Mesendoderm (in vitro differentiated cells): ENCODE measurements at regions not wholly inside any gene's neighbourhood (a gene's known extent, or its start where the extent isn't known, plus 50 kb on each side); places are given as distances from the start of the nearest gene placed in this dataset.

Experiments used
- DNase-seq: peaks from one replicate; pipeline ENCODE4 v3.0.0; 2013
- H2AK5ac ChIP-seq: 2 replicates; pipeline ENCODE4 v1.6.1; 2013; ENCODE audit warnings: low read length, inconsistent platforms
- H2BK120ac ChIP-seq: 2 replicates; pipeline ENCODE4 v1.6.1; 2013; ENCODE audit warnings: low read depth, mild to moderate bottlenecking, low read length, moderate library complexity, mixed read lengths
- H2BK15ac ChIP-seq: replicated peaks from 2 replicates; pipeline ENCODE4 v1.6.1; 2013; ENCODE audit warnings: low read depth, mild to moderate bottlenecking, moderate library complexity
- H2BK5ac ChIP-seq: 2 replicates; pipeline ENCODE4 v1.6.1; 2013; ENCODE audit warnings: low read length, inconsistent platforms
- H3K18ac ChIP-seq: 2 replicates; pipeline ENCODE4 v1.6.1; 2013; ENCODE audit warnings: mild to moderate bottlenecking, low read length, mixed read lengths
- H3K23ac ChIP-seq: one replicate; pipeline ENCODE4 v1.6.1; 2013; ENCODE audit warnings: low read length
- H3K27ac ChIP-seq: 2 replicates; pipeline ENCODE4 v1.5.1; 2013; ENCODE audit warnings: low read depth, mild to moderate bottlenecking, inconsistent platforms, low read length, moderate library complexity
- H3K27me3 ChIP-seq: 2 replicates; pipeline ENCODE4 v1.6.1; 2013; ENCODE audit warnings: low read length, control low read depth, mild to moderate bottlenecking, inconsistent platforms; ENCODE audit not compliant: insufficient read depth, poor library complexity
- H3K36me3 ChIP-seq: 2 replicates; pipeline ENCODE4 v1.6.1; 2013; ENCODE audit warnings: low read length, inconsistent platforms; ENCODE audit not compliant: control insufficient read depth, insufficient read depth
- H3K4ac ChIP-seq: one replicate; pipeline ENCODE4 v1.6.1; 2013; ENCODE audit warnings: low read depth, mild to moderate bottlenecking, low read length, moderate library complexity
- H3K4me1 ChIP-seq: 2 replicates; pipeline ENCODE4 v1.6.1; 2013; ENCODE audit warnings: low read depth, low read length, inconsistent platforms; ENCODE audit not compliant: control insufficient read depth
- H3K4me2 ChIP-seq: 2 replicates; pipeline ENCODE4 v1.6.1; 2013; ENCODE audit warnings: low read length
- H3K4me3 ChIP-seq: 2 replicates; pipeline ENCODE4 v1.5.1; 2013; ENCODE audit warnings: mild to moderate bottlenecking, low read length
- H3K56ac ChIP-seq: one replicate; pipeline ENCODE4 v1.6.1; 2013; ENCODE audit warnings: low read length
- H3K79me1 ChIP-seq: 2 replicates; pipeline ENCODE4 v1.6.1; 2013; ENCODE audit warnings: low read length, inconsistent platforms
- H3K79me2 ChIP-seq: 2 replicates; pipeline ENCODE4 v1.6.1; 2013; ENCODE audit warnings: mild to moderate bottlenecking, low read length; ENCODE audit not compliant: control insufficient read depth, insufficient read depth
- H3K9ac ChIP-seq: 2 replicates; pipeline ENCODE4 v1.6.1; 2013; ENCODE audit warnings: low read length, inconsistent platforms
- H4K5ac ChIP-seq: one replicate; pipeline ENCODE4 v1.6.1; 2013; ENCODE audit warnings: low read length
- H4K8ac ChIP-seq: one replicate; pipeline ENCODE4 v1.6.1; 2013; ENCODE audit warnings: low read depth, mild to moderate bottlenecking, control low read depth, low read length, moderate library complexity
- WGBS: extraction: QIAGEN DNeasy Blood & Tissue Kit; methylation state at CpG from one replicate; pipeline ENCODE4 v1.1.7; 2013; ENCODE audit warnings: low lambda C conversion rate, missing lambda C conversion rate; ENCODE audit not compliant: insufficient coverage; ENCODE audit errors: extremely low coverage; 5-methylcytosine and 5-hydroxymethylcytosine counted together

DNA sequence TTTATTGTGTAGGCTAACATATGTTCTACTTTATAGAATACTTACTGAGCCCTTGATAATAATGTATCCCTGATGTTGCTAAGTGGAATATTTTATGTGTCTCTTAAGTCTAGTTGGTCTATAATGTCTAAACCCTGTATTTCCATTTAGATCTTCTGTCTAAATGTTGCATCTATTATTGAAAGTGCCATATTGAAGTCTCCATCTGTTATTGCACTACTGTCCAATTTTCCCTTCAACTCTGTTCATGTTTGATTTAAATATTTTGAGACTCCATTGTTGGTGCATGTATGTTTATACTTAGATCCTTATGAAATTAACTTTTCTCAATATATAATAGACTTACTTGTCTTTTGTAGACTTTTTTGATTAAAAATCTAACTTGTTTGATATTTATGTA, 924.5 kb upstream of the KCND2 start:
- Histone ChIP-seq H3K4me2 (no peak overlapping the region), H3K9ac (no peak overlapping the region), H2BK15ac (no peak overlapping the region), H2AK5ac (no peak overlapping the region), H2BK5ac (no peak overlapping the region), H3K27ac (no peak overlapping the region), H3K4me1 (no peaks in the 10 kb centered on the region), H4K8ac (no peak overlapping the region), H3K4me3 (no peak overlapping the region), H3K18ac (no peak overlapping the region), H4K5ac (no peak overlapping the region), H2BK120ac (no peak overlapping the region), H3K27me3 (no peaks in the 10 kb centered on the region), H3K56ac (no peak overlapping the region), H3K79me1 (no peaks in the 10 kb centered on the region), H3K36me3 (no peaks in the 10 kb centered on the region), H3K23ac (no peak overlapping the region), H3K79me2 (no peaks in the 10 kb centered on the region), H3K4ac (no peak overlapping the region)
- no peak for DNase-seq

DNA sequence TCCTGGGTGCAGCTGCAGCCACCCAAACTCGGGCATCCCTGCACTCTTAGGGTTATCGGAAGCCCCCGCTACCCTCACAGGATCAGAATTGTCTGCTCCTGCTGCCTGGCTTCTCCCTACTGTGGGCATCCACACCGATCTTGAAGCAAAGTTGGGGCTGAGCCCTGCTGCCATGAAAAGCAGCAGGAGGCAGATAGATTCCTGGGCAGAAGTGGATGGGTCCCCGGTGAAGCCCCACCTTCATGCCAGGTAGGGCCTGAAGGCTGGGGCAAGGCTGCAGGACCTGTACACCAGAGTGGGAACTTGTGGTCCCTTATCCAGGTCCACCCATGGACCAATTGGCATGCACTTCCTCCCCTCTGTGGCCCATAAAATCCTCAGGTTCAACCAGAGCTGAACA, 922.6 kb upstream of the KCND2 start:
- no peak for DNase-seq
- no peak overlapping the region for H2BK120ac ChIP-seq
- H3K36me3 ChIP-seq: no peaks in the 10 kb centered on the region
- H3K27me3 ChIP-seq: no peaks in the 10 kb centered on the region
- no peaks in the 10 kb centered on the region for H3K4me1 ChIP-seq
- H3K18ac ChIP-seq: no peak overlapping the region
- H4K8ac ChIP-seq: no peak overlapping the region
- no peak overlapping the region for H3K4me2 ChIP-seq
- no peak overlapping the region for H3K56ac ChIP-seq
- H2BK15ac ChIP-seq: no peak overlapping the region
- no peak overlapping the region for H2AK5ac ChIP-seq
- no peak overlapping the region for H3K4ac ChIP-seq
- H3K79me1 ChIP-seq: no peaks in the 10 kb centered on the region
- no peak overlapping the region for H3K9ac ChIP-seq
- no CpG with 5 or more reads among the region's 5 CpGs for WGBS
- H3K27ac ChIP-seq: no peak overlapping the region
- H2BK5ac ChIP-seq: no peak overlapping the region
- no peak overlapping the region for H4K5ac ChIP-seq
- no peak overlapping the region for H3K23ac ChIP-seq
- H3K79me2 ChIP-seq: no peaks in the 10 kb centered on the region
- no peak overlapping the region for H3K4me3 ChIP-seq

DNA sequence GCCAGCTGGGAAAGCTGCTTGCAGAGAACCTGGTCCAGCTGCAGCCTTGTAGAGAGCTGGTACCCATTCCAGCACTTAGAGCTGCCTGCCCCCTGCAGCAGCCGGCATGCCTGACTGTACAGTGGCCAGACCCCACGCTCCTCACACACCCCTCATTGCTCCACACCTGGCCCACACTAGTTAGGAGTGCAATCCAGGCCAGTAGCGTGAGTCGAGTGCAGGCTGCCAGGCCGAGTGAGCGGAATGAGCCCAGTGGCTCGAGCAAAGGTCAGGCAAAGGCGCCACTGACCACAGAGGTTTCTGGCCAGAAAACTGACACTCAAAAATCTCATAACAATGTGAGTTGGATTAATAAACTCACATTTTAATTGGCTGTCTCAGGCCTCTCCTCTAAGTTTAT, 921.7 kb upstream of the KCND2 start:
- no peaks in the 10 kb centered on the region for H3K79me2 ChIP-seq
- no peak overlapping the region for H3K4me2 ChIP-seq
- H3K23ac ChIP-seq: no peak overlapping the region
- WGBS: no CpG with 5 or more reads among the region's 8 CpGs
- no peak overlapping the region for H3K4me3 ChIP-seq
- no peak overlapping the region for H3K56ac ChIP-seq
- H2BK5ac ChIP-seq: no peak overlapping the region
- H3K18ac ChIP-seq: no peak overlapping the region
- H3K4me1 ChIP-seq: no peaks in the 10 kb centered on the region
- H4K5ac ChIP-seq: no peak overlapping the region
- no peak overlapping the region for H4K8ac ChIP-seq
- no peaks in the 10 kb centered on the region for H3K36me3 ChIP-seq
- no peaks in the 10 kb centered on the region for H3K79me1 ChIP-seq
- no peak overlapping the region for H2BK15ac ChIP-seq
- no peaks in the 10 kb centered on the region for H3K27me3 ChIP-seq
- DNase-seq: no peak
- no peak overlapping the region for H2BK120ac ChIP-seq
- H2AK5ac ChIP-seq: no peak overlapping the region
- H3K4ac ChIP-seq: no peak overlapping the region
- H3K27ac ChIP-seq: no peak overlapping the region
- no peak overlapping the region for H3K9ac ChIP-seq

DNA sequence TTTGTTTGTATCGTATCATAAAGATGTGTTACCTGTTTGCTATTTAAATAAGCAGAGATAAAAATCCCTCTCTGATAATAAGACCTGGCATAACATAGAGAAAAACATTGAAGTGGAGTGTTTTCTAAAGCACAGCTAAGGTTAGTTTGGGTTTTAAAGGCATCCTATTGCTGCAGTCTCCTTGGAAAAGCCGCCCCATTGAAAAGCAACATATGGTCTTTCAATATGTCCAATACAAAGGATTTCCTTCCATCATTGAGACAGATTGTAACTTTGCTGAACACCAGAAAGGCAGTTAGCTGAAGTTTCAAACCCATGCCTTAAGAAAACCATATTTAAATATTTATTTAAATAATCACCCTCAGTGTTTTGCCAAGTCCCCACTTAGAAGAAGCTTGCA, 898.5 kb upstream of the KCND2 start:
- Histone ChIP-seq H4K8ac (no peak overlapping the region), H2BK5ac (no peak overlapping the region), H3K18ac (no peak overlapping the region), H3K23ac (no peak overlapping the region), H3K79me2 (no peaks in the 10 kb centered on the region), H3K36me3 (no peaks in the 10 kb centered on the region), H2AK5ac (no peak overlapping the region), H3K4me3 (no peak overlapping the region), H3K79me1 (no peaks in the 10 kb centered on the region), H4K5ac (no peak overlapping the region), H3K27ac (no peak overlapping the region), H2BK15ac (no peak overlapping the region), H3K4ac (no peak overlapping the region), H2BK120ac (no peak overlapping the region), H3K9ac (no peak overlapping the region), H3K4me2 (no peak overlapping the region), H3K27me3 (no peaks in the 10 kb centered on the region), H3K4me1 (no peaks in the 10 kb centered on the region), H3K56ac (no peak overlapping the region)
- DNase-seq: no peak
- no CpG with 5 or more reads among the region's 2 CpGs for whole genome bisulfite sequencing

DNA sequence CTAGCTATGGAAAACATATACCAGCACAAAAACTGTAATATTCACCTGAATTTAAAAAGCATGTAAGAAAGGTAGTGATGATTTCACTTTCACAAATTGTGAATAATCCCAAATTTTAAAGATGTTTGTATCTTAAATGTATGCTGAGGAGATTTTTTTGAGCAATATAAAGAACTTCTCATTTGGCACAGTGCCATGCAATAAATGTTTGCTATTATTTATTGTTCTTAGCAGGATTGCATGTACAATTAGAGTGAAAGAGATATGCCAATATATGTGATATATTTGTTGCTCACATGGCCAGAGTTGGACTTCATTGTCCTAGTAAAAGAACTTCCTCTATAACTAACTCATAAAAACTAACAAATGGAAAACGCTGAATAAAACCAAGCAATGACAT, 895.1 kb upstream of the KCND2 start:
- WGBS: no CpG with 5 or more reads among the region's 1 CpG
- Histone ChIP-seq H3K79me2 (no peaks in the 10 kb centered on the region), H3K36me3 (no peaks in the 10 kb centered on the region), H3K4me1 (no peaks in the 10 kb centered on the region), H3K4ac (no peak overlapping the region), H3K27me3 (no peaks in the 10 kb centered on the region), H3K27ac (no peak overlapping the region), H3K4me2 (no peak overlapping the region), H4K5ac (no peak overlapping the region), H3K4me3 (no peak overlapping the region), H3K79me1 (no peaks in the 10 kb centered on the region), H2AK5ac (no peak overlapping the region), H3K56ac (no peak overlapping the region), H2BK5ac (no peak overlapping the region), H2BK120ac (no peak overlapping the region), H2BK15ac (no peak overlapping the region), H3K23ac (no peak overlapping the region), H3K18ac (no peak overlapping the region), H4K8ac (no peak overlapping the region), H3K9ac (no peak overlapping the region)
- DNase-seq: no peak

DNA sequence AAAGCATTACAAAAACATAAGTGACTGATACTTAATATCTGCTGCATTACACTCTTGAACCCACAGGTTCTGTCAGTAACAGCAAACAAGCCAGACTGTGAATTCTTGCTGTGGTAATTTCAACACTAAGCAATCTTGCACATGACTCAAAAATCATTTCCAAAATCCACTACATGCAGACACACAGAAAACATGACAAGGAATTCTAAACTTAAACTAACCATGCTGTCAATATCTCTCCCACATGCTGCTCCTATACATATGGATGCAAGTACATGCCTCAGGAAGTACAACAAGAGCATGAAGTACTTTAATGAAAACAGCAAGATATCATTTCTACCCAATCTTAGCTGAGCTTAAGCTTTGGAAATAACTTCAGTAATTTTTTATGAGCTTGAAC, 890.2 kb upstream of the KCND2 start:
- Histone ChIP-seq H3K23ac (no peak overlapping the region), H2BK120ac (no peak overlapping the region), H3K56ac (no peak overlapping the region), H4K5ac (no peak overlapping the region), H3K4ac (no peak overlapping the region), H3K18ac (no peak overlapping the region), H3K4me1 (no peaks in the 10 kb centered on the region), H2BK15ac (no peak overlapping the region), H3K4me2 (no peak overlapping the region), H3K27me3 (no peaks in the 10 kb centered on the region), H2AK5ac (no peak overlapping the region), H3K79me1 (no peaks in the 10 kb centered on the region), H3K9ac (no peak overlapping the region), H3K79me2 (no peaks in the 10 kb centered on the region), H3K4me3 (no peak overlapping the region), H2BK5ac (no peak overlapping the region), H3K27ac (no peak overlapping the region), H3K36me3 (no peaks in the 10 kb centered on the region), H4K8ac (no peak overlapping the region)
- DNase-seq: no peak
